GM19468 (cell line): ENCODE measurements at regions not wholly inside any gene's neighbourhood (a gene's known extent, or its start where the extent isn't known, plus 50 kb on each side); places are given as distances from the start of the nearest gene placed in this dataset.
"Not testable (repeated sequence)": the region's sequence is repeated elsewhere in the genome, so short reads cannot be mapped to it uniquely, and the experiment has no call there.

Experiments
- ATAC-seq: cut with Tn5 transposase; IDR thresholded peaks from one replicate; pipeline ENCODE4 v1.9.1; 2021; ENCODE audit warnings: mild to moderate bottlenecking, moderate library complexity, moderate number of reproducible peaks; ENCODE audit not compliant: unreplicated experiment; ENCODE audit errors: extremely low read depth

DNA sequence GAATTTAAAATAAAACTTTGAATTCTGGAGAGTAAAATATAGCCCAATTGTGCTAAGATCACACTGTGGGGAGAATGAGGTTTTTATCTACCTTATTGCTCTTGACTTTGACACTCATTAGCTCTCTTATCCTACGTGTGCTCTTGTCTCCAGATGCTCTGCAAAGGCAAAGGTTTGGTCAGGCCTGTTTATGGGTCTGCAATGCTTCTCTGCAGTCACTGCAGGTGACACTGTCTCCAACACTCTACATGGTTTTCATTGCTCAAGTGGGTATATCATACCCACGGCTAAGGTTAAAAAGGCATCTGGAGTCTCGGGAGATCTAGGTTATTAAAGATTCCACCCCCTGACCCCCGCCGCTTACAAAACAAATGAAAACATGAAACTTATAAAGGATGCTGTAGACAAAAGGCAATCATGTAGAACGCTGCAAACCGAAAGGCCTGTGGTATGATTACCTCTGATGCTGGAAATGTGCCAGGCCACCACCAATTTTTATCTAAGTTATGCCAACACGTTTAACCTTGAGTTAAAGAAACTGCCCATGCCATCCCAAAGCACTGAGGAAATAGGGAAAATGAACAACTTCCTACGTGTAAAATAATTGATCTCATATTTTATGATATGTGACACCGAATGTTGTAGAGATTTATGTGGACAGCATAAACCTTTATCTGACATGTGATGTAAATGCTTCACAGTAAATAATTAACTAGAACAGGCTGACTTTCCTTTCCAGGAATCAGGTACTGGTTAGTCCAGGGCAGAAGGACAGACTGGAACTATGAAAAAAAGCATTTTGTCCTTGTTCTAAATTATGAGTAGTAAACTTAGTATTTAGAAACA lies 238.2 kb upstream of the NOX3 start:
- no peak for ATAC-seq

DNA sequence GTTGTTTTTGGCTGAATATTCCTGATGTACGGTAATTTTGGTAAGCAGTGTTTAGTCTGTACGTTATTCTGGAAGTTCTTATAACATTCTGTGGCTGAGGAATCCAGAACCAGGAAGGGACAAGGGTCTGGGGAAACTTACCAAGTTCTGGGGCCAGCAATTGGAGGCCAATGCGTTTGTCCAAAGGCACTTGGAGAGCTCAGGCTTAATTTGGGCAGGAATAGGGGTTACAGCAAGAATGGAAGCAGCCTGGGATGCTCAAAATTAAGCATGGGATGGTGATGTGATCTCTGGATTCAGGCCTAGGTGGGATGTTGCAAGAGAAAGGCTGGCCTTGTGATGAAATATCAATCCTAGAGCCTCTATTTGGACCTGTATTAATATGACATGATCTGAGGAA lies 235.2 kb upstream of the NOX3 start:
- no peak for ATAC-seq

DNA sequence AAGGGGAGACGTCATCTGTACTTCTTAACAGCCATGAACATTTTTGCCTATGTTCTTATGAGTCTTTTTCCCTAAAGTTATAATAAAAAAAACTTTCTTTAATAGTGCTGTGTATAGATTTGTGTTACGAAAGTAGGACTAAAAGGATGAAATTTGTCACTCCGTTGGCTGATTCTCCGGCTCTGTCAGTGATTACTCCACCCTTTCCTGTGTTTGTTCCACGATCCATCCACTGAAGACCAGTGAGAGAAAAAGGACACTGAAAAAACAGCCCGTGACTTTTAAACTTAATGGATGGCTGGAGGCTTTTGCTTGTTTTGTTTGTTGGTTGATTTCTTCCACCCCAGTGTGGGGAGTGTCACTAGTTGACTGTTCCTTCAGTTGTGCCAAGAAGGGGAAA lies 232.0 kb upstream of the NOX3 start:
- no peak for ATAC-seq

DNA sequence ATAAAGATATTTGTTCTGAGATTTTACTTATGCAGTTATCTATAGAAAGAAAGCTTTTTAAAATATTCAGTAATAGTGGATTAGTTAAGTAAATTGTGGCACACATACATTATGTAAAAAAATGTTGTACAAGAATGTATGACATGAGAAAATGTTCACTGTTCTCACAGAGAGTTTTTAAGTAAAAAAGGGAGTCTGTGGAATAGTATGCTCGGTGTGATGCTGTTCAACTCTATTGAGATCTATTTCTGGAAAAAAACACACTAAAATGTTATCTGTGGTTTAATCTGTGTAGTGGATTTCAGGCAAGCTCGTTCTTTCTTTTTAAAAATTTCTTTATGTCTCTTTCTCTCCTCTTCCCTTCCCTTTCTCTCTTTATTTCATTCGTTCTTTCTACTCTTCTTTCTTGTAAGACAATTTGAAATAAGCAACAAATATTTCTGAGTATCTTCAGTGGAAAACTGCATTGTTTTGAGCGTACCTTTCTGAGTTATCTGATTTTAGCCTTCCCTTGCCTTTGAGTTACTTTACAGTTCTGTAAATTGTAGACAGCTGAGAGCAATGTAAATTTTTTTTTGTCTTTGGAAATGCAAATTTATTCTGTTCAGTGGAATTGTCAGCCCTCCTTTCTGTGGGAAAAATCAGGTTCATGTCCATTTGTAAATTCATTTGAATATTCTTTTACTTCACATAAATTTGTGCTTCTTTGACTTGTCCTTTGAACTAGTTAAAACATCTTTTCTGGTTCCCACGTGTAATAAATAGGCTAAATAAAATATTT lies 229.0 kb upstream of the NOX3 start:
- no peak for ATAC-seq

DNA sequence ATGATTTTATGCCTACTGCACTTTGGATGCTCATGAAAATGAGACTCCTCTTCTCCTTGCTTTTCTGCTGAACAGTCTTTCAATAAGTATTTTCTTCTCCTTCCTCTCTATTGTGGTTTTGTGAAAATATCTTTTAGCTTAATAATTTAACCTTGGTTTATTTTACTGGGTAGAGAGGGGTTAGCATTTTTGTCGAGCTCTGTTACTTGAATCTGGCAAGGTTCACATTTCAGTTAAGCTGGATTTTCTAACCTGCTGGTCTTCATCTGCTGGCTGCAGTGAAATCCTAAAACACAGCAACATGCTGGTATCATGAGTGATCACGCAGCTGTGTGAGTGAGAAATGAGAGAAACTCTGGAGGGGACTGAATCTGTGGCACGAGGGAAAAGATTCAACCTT lies 222.7 kb upstream of the NOX3 start:
- ATAC-seq: no peak

DNA sequence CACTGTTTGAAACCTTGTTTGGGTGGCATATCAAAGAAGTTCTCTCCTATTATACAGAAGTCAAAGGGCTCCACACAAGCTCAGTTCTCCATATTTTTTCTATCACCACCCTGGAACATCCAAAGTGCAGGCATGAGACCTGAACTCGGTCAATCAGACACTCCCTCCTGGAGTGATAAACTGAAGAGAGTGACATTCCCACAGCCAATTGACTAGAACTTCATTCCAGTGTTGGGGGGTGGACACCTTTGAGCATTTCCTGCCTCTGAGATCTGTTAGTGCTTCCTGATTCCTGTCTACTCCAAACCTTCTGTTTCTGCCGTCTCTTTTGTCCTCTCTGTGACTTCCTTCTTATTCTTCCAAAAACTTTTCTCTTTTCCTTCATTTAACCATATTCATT lies 220.7 kb upstream of the NOX3 start:
- ATAC-seq: no peak

DNA sequence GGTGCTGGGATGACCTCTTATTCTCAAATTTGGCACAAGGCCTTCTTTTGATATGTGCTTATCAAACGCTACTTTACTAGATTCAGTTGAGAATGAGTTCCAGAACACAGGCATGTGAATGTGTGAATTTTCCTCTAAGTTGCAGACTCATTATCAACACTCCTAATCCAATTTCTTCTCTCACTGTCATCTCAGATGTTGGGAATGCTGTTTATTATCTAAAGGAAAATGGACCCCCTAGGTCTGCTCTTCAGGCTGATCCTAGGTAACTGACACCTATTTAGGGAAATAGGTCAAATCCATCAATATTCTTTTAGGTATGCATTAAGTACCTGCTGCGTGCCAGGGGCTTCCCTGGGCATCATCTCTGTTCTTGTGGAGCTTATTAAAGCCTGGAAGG lies 215.0 kb upstream of the NOX3 start:
- no peak for ATAC-seq

DNA sequence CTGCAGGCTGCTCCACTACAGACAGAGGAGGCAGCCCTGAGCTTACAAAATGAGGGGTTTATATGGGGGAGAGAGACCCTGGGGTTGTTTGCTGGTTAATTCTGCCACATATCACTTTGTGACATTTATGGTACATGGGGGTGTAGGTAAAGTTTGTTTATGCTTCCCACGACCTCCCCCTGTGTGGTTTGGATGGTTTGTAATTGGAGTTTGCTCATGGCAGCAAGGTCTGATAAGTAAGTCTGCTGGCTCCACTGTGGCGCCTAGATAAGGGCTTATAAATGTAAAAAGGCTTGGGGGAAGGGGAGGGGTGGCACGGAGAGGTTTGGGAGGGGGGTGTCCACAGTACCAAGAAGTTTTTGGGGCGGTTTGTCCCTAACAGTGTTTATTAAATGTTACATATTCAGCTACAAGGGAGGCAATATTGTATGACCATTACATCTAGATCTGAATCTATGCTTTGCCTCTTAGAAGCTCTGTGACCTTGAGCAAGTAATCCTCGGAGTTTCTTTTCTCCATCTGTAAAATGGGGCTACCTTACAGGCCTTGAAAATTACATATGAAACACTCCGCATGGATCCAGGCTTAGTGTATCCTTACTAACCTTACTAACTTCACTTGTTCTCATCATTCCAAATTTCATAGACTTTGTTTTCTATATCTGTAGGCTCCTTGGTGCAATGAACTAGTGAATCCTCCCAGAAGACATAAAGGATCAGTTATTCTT lies 204.8 kb upstream of the NOX3 start:
- no peak for ATAC-seq

DNA sequence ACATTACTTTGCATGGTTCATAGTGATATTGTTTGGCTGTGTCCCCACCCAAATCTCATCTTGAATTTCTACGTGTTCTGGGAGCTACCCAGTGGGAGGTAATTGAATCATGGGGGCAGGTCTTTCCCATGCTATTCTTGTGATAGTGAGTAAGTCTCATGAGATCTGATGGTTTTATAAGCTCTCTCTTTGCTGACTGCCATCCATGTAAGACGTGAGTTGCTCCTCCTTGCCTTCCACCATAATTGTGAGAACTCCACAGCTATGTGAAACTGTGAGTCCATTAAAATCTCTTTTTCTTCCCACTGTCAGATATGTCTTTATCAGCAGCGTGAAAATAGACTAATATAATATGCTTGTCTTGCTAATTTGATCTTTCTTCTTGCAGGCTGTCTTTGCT lies 200.4 kb upstream of the NOX3 start:
- no peak for ATAC-seq

DNA sequence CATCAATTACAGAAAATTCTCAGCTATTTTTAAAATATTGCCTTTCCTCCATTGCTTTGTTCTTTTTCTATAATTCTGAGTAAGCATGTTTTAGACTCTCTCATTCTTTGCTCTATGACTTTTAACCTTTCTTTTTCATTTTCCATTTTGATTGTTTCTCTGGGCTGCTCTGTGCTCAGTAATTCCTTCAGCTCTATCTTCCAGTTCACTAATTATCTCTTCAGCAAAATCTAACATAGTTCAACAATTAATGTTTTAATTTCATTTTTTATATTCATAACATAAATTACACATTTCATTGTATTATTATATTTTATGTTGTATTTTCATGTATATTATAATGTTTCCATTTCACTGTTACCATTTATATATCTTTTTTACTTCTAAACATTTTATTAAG lies 198.8 kb upstream of the NOX3 start:
- ATAC-seq: no peak

DNA sequence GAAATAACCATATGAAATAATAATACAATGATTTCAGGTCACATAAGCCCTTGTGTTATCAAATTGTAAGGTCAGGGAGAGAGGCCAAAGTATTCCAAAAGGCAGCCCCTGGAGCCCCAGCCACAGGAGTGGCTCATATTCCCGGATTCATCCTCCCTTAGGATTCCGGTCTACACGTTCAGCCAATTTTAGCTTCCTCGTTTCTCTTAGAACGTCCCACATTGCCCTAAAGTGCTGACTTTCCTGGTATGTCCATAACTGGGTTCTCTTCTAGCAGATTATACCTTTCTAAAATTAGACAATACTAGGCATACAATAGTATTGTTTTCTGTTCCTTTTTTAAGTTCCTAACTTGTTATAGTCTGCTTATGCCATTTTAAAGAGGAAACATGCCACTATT lies 192.7 kb upstream of the NOX3 start:
- no peak for ATAC-seq

DNA sequence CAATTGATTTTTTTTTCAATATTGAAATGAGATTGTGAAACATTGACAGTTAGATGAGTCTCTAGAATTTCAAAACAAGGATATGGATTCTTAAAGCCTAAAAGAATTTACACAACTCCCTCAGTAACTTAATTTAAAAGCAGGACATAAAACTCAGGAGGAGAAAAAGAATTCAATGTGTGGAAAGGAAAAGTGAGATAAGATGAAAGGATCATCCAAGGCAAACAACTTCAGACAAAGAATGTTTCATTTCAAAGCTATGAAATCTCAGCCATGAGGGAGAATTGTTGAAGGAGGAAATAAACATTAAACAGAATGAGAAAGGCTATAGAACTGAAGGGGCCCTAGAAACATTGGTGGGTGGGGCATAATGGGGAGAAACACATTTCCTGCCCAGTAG lies 191.7 kb upstream of the NOX3 start:
- ATAC-seq: no peak

DNA sequence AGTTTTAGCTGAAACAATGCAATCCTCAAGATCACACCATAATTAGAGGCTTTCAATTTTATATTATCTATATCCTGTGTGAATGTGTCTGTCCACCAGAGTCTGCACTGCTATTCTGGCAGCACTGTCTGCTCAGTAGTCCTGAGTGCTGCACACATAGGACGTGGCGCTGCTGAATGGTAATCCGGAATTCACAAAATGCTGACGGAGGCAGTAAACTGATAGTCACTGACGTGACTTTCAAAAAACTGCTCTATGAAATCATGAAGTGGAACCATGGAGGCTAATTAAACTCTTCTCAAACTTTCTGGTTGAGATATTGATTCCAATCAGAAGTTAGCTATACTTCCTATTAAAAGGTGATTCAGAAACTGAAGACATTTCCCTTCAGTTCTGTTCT lies 190.8 kb upstream of the NOX3 start:
- ATAC-seq: no peak

DNA sequence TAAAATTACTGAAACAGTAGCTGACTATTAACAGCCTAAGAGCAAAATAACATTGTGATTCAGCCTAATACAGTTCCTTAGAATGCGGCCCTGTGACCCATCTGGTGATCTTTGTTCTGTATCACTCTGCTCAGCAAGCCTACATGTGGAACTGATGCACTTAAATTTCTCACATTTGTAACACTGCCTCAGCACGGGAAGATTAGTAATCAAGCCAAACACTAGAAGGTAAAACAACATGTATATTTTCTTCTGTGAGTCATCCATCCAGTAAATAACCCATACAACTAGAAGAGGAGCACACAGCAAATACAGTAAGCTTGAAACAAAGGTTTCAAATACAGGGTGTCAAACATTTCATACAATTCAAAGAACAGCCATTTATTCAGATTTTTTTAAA lies 189.7 kb upstream of the NOX3 start:
- ATAC-seq: no peak

DNA sequence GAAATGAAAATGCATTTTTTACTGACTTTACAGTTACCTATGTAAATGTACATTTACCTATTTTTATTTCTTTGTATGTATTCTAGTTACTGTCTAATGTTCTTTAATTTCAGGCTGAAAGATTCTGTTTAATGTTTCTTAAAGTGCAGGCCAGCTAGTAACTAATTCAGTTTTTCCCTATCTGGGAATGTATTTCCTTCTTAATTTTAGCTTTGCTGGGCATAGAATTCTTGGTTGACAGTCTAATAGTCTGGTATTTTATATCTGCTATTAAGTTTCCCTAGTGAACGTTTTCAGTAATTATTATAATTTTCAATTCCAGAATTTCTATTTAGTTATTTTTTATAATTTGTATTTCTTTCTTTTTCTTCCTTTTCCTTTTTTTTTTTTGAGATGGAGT lies 186.0 kb upstream of the NOX3 start:
- ATAC-seq: no peak

DNA sequence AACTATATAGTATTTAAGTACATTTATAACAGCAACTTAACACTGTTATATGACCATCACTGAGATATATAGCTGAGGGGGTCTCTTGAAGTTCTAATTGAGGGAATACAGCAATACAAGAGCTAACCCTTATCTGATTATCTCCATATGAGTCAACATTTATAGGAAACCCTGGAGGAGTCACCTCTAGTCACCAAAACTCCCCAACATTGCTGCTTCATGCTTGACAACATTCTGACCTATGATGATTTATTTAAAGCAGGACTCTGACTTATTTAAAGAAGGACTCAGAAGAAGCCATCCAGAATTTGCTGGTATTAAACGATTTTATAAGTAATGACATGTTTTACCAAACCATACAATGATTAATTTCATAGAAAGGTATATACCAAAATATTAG lies 182.6 kb upstream of the NOX3 start:
- ATAC-seq: no peak

DNA sequence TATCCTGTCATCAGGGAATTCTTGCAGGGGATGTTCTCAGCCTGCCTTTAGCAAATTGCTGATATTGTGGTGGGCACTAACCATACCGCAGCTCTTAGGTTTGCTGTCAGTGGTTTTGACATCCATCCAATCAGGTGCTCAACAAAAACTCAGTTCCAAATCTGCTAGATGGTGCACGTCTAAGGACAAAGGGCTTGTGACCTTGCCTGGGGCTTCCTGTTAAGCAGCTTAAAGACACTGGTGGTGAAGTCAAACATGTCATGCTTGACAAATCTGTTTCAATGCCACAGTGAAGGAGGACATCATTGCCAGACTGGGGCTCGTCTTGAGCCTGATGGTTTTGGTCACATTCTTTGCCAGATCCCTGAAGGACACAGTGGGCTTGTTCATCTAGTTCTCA lies 179.8 kb upstream of the NOX3 start:
- ATAC-seq: no peak

DNA sequence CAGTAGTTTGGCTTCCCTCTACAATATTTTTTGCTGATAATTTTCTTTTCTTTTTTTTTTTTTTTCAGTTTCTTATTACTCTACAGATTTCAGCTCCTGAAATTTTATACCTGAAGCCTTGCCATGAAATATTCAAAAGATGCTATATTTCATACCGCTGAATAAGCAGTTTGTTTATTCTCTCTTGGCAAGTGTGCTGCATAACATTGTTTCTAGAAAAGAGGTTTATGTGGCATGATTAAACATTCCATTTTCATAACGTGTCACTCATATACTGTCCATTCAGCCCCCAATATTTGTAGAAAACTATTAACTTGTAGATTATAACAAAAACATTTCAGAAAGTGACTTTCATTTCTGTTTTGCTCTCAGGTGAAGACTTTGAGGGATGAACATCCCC lies 174.4 kb upstream of the NOX3 start:
- no peak for ATAC-seq

DNA sequence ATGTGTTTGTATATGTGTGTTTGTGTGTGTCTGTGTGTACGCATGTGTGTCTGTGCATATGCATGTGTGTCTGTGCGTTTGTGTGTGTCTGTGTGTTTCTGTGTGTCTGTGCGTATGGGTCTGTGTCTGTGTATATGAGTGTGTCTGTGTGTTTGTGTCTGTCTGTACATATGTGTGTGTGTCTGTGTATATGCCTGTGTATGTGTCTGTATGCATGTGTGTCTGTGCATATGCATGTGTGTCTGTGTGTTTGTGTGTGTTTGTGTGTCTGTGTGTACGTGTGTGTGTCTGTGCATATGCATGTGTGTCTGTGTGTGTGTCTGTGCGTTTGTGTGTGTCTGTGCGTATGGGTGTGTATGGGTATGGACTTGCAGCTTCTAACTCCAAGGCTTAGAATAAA lies 174.0 kb upstream of the NOX3 start:
- ATAC-seq: no peak

DNA sequence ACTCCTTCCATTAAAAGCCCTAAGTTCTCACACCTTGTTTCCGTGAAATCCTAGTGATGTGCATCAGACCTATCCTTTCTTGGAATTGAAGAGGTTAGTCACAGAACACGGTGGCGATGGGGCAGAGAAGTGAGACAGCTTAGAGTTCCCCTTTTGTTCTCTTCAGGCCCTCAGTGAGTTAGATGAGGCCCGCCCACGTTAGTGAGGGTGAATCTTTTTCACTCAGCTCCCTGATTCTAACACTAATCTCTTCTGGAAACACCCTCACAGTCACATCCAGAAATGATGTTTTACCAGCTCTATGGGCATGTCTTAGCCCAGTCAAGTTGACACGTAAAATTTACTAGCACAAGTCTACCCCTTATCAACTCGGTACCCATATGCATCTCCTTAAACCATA lies 172.7 kb upstream of the NOX3 start:
- ATAC-seq: no peak

DNA sequence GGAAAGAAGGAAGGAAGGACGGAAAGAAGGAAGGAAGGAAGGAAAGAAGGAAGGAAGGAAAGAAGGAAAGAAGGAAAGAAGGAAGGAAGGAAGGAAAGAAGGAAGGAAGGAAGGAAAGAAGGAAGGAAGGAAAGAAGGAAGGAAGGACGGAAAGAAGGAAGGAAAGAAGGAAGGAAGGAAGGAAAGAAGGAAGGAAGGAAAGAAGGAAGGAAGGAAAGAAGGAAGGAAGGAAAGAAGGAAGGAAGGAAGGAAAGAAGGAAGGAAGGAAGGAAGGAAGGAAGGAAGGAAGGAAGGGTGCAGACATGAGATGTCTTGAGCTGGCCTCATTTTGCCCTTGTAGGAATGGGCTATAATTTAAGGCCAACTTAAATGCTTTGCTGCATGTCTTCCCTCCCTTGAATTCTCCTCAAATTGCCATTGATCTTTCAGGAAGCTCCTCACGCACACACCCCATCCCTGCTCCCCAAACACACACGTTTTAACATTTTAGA lies 172.1 kb upstream of the NOX3 start:
- not testable (repeated sequence) for ATAC-seq
